Neural cell (in vitro differentiated cells): ENCODE measurements at regions not wholly inside any gene's neighbourhood (a gene's known extent, or its start where the extent isn't known, plus 50 kb on each side); places are given as distances from the start of the nearest gene placed in this dataset.

Experiments used
- H2AFZ ChIP-seq: fragments of 200-600, 300-800 bp; sonication (generic), shearing (Covaris generic); 2 replicates; pipeline ENCODE4 v1.6.0; 2014; ENCODE audit warnings: low read depth, mild to moderate bottlenecking, antibody characterized with exemption, low read length, moderate library complexity
- H3F3A ChIP-seq: fragments of 200-600 bp; shearing (Covaris generic); 2 replicates; pipeline ENCODE4 v1.6.1; 2016; ENCODE audit warnings: mild to moderate bottlenecking, moderate library complexity, mixed read lengths, antibody characterized with exemption, low read length; ENCODE audit not compliant: insufficient read depth, poor library complexity, severe bottlenecking
- H3K27ac ChIP-seq: fragments of 200-600, 300-800 bp; sonication (generic), shearing (Covaris generic); 2 replicates; pipeline ENCODE4 v1.5.1; 2014; ENCODE audit warnings: mild to moderate bottlenecking, low read length, moderate library complexity
- H3K27me3 ChIP-seq: fragments of 300-800, 200-600 bp; sonication (generic), shearing (Covaris generic); 2 replicates; pipeline ENCODE4 v1.6.0; 2014; ENCODE audit warnings: mild to moderate bottlenecking, low read depth, low read length, moderate library complexity; ENCODE audit not compliant: insufficient read depth
- H3K36me3 ChIP-seq: fragments of 300-800, 200-600 bp; sonication (generic), shearing (Covaris generic); 2 replicates; pipeline ENCODE4 v1.5.1; 2014; ENCODE audit warnings: mild to moderate bottlenecking, antibody characterized with exemption, low read length, moderate library complexity; ENCODE audit not compliant: insufficient read depth
- H3K4me2 ChIP-seq: fragments of 300-800, 200-600 bp; sonication (generic), shearing (Covaris generic); 2 replicates; pipeline ENCODE4 v1.6.0; 2014; ENCODE audit warnings: mild to moderate bottlenecking, low read length
- H3K4me3 ChIP-seq: fragments of 300-800, 200-600 bp; sonication (generic), shearing (Covaris generic); 2 replicates; pipeline ENCODE4 v1.5.1; 2014; ENCODE audit warnings: mild to moderate bottlenecking, low read length, moderate library complexity
- H3K79me2 ChIP-seq: fragments of 200-600 bp; shearing (Covaris generic); replicated peaks from 2 replicates; pipeline ENCODE4 v1.6.0; 2014; ENCODE audit warnings: mild to moderate bottlenecking, low read length, moderate library complexity; ENCODE audit not compliant: insufficient read depth
- H3K9ac ChIP-seq: fragments of 300-800, 200-600 bp; sonication (generic), shearing (Covaris generic); 2 replicates; pipeline ENCODE4 v1.6.1; 2016; ENCODE audit warnings: mild to moderate bottlenecking, low read length, mixed read lengths
- H3K9me2 ChIP-seq: fragments of 200-600 bp; shearing (Covaris generic); 2 replicates; pipeline ENCODE4 v1.6.1; 2016; ENCODE audit warnings: mild to moderate bottlenecking, low read length, mixed read lengths; ENCODE audit not compliant: insufficient read depth
- H3K9me3 ChIP-seq: fragments of 200-600, 300-800 bp; sonication (generic), shearing (Covaris generic); 2 replicates; pipeline ENCODE4 v1.6.1; 2016; ENCODE audit warnings: mild to moderate bottlenecking, mixed run types, low read length, moderate library complexity, mixed read lengths
- H4K20me1 ChIP-seq: fragments of 200-600 bp; shearing (Covaris generic); 2 replicates; pipeline ENCODE4 v1.6.1; 2016; ENCODE audit warnings: mild to moderate bottlenecking, mixed run types; ENCODE audit not compliant: insufficient read depth
- EP300 ChIP-seq: fragments of 450-650 bp; conservative IDR thresholded peaks from 2 replicates; pipeline ENCODE4 v1.6.1; 2014; ENCODE audit warnings: antibody characterized with exemption, mild to moderate bottlenecking, moderate library complexity; ENCODE audit not compliant: poor library complexity, severe bottlenecking
- EZH2 ChIP-seq: fragments of 200-600, 300-800 bp; shearing (Covaris generic), sonication (generic); IDR thresholded peaks from 2 replicates; pipeline ENCODE4 v1.6.1; 2014; ENCODE audit warnings: antibody characterized with exemption, low read length, borderline replicate concordance, mild to moderate bottlenecking; ENCODE audit not compliant: insufficient read depth, poor library complexity, severe bottlenecking
- MXI1 ChIP-seq: fragments of 450-650 bp; conservative IDR thresholded peaks from 2 replicates; pipeline ENCODE4 v1.6.1; 2014; ENCODE audit warnings: antibody characterized with exemption, mild to moderate bottlenecking; ENCODE audit not compliant: poor library complexity, severe bottlenecking
- POLR2AphosphoS5 ChIP-seq: IDR thresholded peaks from 2 replicates; pipeline ENCODE4 v1.6.1; 2012
- RAD21 ChIP-seq: fragments of 450-650 bp; conservative IDR thresholded peaks from 2 replicates; pipeline ENCODE4 v1.6.1; 2014; ENCODE audit warnings: antibody characterized with exemption, mild to moderate bottlenecking, moderate library complexity
- SMC3 ChIP-seq: fragments of 450-650 bp; conservative IDR thresholded peaks from 2 replicates; pipeline ENCODE4 v1.6.1; 2014; ENCODE audit warnings: antibody characterized with exemption, mild to moderate bottlenecking, moderate library complexity; ENCODE audit not compliant: poor library complexity
- TAF1 ChIP-seq: IDR thresholded peaks from 2 replicates; pipeline ENCODE4 v1.6.1; 2012; ENCODE audit warnings: low read depth
- TF ChIP-seq, protein P1 (sequence below): IDR thresholded peaks from 2 replicates; pipeline ENCODE4 v1.6.1; 2012; ENCODE audit warnings: borderline replicate concordance
- TF ChIP-seq, protein P2 (sequence below): fragments of 450-650 bp; IDR thresholded peaks from 2 replicates; pipeline ENCODE4 v1.5.1; 2014; ENCODE audit warnings: antibody characterized with exemption, mild to moderate bottlenecking, moderate library complexity; ENCODE audit not compliant: poor library complexity, severe bottlenecking

DNA sequence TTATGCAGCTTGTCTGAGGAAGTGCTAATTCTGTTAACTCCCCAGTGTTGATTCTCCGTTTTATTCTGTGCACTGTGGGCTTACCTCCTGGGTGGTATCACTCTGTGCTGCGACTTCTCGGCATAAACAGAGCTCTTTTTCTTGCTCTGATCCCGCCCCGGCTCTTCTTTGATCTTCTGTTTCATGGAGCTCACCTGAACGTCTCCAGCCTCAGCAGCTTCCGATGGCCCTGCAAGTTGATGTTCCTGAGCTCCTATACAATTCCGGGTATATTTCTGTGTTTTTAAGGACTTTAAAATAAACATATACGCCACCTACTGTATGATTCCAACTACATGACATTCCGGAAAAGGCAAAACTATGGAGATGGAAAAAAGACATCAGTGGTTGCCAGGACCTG lies 110.8 kb downstream of the TENT4A start:
- no peaks in the 10 kb centered on the region for H4K20me1 ChIP-seq
- H3K27me3 ChIP-seq, result no peaks in the 10 kb centered on the region
- H3K4me3 ChIP-seq, result no peak overlapping the region
- no peaks in the 10 kb centered on the region for H3F3A ChIP-seq
- H3K9ac ChIP-seq, result no peak overlapping the region
- no peaks in the 10 kb centered on the region for H3K9me3 ChIP-seq
- no peaks in the 10 kb centered on the region for H3K9me2 ChIP-seq
- TF ChIP-seq, protein P1, sequence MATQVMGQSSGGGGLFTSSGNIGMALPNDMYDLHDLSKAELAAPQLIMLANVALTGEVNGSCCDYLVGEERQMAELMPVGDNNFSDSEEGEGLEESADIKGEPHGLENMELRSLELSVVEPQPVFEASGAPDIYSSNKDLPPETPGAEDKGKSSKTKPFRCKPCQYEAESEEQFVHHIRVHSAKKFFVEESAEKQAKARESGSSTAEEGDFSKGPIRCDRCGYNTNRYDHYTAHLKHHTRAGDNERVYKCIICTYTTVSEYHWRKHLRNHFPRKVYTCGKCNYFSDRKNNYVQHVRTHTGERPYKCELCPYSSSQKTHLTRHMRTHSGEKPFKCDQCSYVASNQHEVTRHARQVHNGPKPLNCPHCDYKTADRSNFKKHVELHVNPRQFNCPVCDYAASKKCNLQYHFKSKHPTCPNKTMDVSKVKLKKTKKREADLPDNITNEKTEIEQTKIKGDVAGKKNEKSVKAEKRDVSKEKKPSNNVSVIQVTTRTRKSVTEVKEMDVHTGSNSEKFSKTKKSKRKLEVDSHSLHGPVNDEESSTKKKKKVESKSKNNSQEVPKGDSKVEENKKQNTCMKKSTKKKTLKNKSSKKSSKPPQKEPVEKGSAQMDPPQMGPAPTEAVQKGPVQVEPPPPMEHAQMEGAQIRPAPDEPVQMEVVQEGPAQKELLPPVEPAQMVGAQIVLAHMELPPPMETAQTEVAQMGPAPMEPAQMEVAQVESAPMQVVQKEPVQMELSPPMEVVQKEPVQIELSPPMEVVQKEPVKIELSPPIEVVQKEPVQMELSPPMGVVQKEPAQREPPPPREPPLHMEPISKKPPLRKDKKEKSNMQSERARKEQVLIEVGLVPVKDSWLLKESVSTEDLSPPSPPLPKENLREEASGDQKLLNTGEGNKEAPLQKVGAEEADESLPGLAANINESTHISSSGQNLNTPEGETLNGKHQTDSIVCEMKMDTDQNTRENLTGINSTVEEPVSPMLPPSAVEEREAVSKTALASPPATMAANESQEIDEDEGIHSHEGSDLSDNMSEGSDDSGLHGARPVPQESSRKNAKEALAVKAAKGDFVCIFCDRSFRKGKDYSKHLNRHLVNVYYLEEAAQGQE, result no peak
- TF ChIP-seq SMC3 (no peak), MXI1 (no peak), EP300 (no peak), EZH2 (no peak), POLR2AphosphoS5 (no peak), TAF1 (no peak), RAD21 (no peak)
- TF ChIP-seq, protein P2, sequence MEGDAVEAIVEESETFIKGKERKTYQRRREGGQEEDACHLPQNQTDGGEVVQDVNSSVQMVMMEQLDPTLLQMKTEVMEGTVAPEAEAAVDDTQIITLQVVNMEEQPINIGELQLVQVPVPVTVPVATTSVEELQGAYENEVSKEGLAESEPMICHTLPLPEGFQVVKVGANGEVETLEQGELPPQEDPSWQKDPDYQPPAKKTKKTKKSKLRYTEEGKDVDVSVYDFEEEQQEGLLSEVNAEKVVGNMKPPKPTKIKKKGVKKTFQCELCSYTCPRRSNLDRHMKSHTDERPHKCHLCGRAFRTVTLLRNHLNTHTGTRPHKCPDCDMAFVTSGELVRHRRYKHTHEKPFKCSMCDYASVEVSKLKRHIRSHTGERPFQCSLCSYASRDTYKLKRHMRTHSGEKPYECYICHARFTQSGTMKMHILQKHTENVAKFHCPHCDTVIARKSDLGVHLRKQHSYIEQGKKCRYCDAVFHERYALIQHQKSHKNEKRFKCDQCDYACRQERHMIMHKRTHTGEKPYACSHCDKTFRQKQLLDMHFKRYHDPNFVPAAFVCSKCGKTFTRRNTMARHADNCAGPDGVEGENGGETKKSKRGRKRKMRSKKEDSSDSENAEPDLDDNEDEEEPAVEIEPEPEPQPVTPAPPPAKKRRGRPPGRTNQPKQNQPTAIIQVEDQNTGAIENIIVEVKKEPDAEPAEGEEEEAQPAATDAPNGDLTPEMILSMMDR, result no peak
- no peak overlapping the region for H2AFZ ChIP-seq
- H3K79me2 ChIP-seq, result no peaks in the 10 kb centered on the region
- H3K4me2 ChIP-seq, result no peak overlapping the region
- no peak overlapping the region for H3K27ac ChIP-seq
- H3K36me3 ChIP-seq, result no peaks in the 10 kb centered on the region

DNA sequence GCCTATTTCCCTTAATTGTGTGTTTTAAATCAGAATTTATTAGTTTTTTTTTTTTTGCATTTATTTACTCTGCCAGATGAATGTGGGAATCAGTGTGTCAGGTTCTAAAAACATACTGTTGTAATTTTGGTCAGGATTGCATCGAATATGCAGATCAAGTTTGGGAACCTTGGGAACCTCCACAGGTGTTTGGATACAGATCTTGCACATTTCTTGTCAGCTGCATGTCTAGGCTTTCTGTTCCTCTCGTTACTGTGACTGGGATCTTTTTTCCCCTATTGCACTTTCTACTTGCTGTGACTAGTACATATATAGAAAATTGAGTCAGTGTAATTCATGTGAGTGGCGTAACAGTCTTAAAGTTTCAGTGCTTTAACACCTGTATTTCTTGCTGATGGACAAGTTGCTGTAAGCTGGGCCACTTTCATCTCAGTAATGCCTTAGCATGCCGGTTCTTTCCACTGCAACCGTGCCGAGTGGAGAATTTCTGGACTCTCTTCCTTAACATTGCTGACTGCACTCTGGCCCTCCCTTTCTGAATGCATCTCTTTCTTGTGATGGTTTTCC lies 112.5 kb downstream of the TENT4A start:
- no peaks in the 10 kb centered on the region for H3K36me3 ChIP-seq
- no peaks in the 10 kb centered on the region for H3K27me3 ChIP-seq
- no peak for TF ChIP-seq TAF1
- TF ChIP-seq, protein P2, result no peak
- TF ChIP-seq EZH2, result no peak
- no peak for TF ChIP-seq RAD21
- TF ChIP-seq EP300, result no peak
- no peak for TF ChIP-seq SMC3
- TF ChIP-seq, protein P1, result no peak
- no peak for TF ChIP-seq POLR2AphosphoS5
- no peak for TF ChIP-seq MXI1
- H3K9me3 ChIP-seq, result no peaks in the 10 kb centered on the region
- no peaks in the 10 kb centered on the region for H3K9me2 ChIP-seq
- H3K27ac ChIP-seq, result no peak overlapping the region
- no peak overlapping the region for H3K4me3 ChIP-seq
- no peak overlapping the region for H2AFZ ChIP-seq
- no peak overlapping the region for H3K4me2 ChIP-seq
- H4K20me1 ChIP-seq, result no peaks in the 10 kb centered on the region
- no peaks in the 10 kb centered on the region for H3K79me2 ChIP-seq
- no peaks in the 10 kb centered on the region for H3F3A ChIP-seq
- no peak overlapping the region for H3K9ac ChIP-seq
